Stimulated activated CD4-positive, alpha-beta T cell treated with anti-CD3 and anti-CD28 coated beads, Interleukin-2, amount 100 ng/mL, for 4 hours (primary cell): ENCODE measurements at regions not wholly inside any gene's neighbourhood (a gene's known extent, or its start where the extent isn't known, plus 50 kb on each side); places are given as distances from the start of the nearest gene placed in this dataset.
"Not testable (repeated sequence)": the region's sequence is repeated elsewhere in the genome, so short reads cannot be mapped to it uniquely, and the experiment has no call there.

ENCODE experiments used
- DNase-seq: peaks from one replicate; pipeline ENCODE4 v3.0.0-alpha.2; 2020; ENCODE audit warnings: low read depth

GRCh38 chr11:87764075-87764474 is 411.2 kb downstream of the RAB38 start:
- DNase-seq: not testable (repeated sequence)

- DNase-seq: no peak
These were observed 420.6 kb downstream of the RAB38 start for GRCh38 chr11:87754685-87755084.

GRCh38 chr11:87753143-87753542 is 422.1 kb downstream of the RAB38 start:
- DNase-seq: no peak

GRCh38 chr11:87743007-87743406 is 432.2 kb downstream of the RAB38 start:
- DNase-seq: no peak

- DNase-seq: no peak
These were observed 434.3 kb downstream of the RAB38 start for GRCh38 chr11:87740968-87741367.

GRCh38 chr11:87740451-87740850 is 434.8 kb downstream of the RAB38 start:
- no peak for DNase-seq

- DNase-seq: no peak
These were observed 435.5 kb downstream of the RAB38 start for GRCh38 chr11:87739766-87740165.

GRCh38 chr11:87739261-87739660 is 436.0 kb downstream of the RAB38 start:
- no peak for DNase-seq

GRCh38 chr11:87736928-87737327 is 438.3 kb downstream of the RAB38 start:
- DNase-seq: no peak

GRCh38 chr11:87726506-87726905 is 448.7 kb downstream of the RAB38 start:
- DNase-seq: no peak

- no peak for DNase-seq
These were observed 450.9 kb downstream of the RAB38 start for GRCh38 chr11:87724358-87724757.

GRCh38 chr11:87722756-87723565 is 452.3 kb downstream of the RAB38 start:
- no peak for DNase-seq

- no peak for DNase-seq
These were observed 455.7 kb downstream of the RAB38 start for GRCh38 chr11:87719326-87720073.

- no peak for DNase-seq
These were observed 462.4 kb downstream of the RAB38 start for GRCh38 chr11:87712802-87713202.

GRCh38 chr11:87712391-87712790 is 462.9 kb downstream of the RAB38 start:
- no peak for DNase-seq

- DNase-seq: not testable (repeated sequence)
These were observed 471.7 kb downstream of the RAB38 start for GRCh38 chr11:87703589-87703988.

GRCh38 chr11:87675993-87676392 is 499.2 kb downstream of the RAB38 start:
- no peak for DNase-seq

- DNase-seq: no peak
These were observed 508.5 kb downstream of the RAB38 start for GRCh38 chr11:87666730-87667129.

- no peak for DNase-seq
These were observed 513.0 kb downstream of the RAB38 start for GRCh38 chr11:87662287-87662686.

GRCh38 chr11:87660926-87661660 is 514.1 kb downstream of the RAB38 start:
- no peak for DNase-seq

- no peak for DNase-seq
These were observed 515.4 kb downstream of the RAB38 start for GRCh38 chr11:87659807-87660206.

GRCh38 chr11:87645626-87646025 is 529.6 kb downstream of the RAB38 start:
- DNase-seq: no peak
